Activated naive CD4-positive, alpha-beta T cell treated with Interleukin-2 at 50 U/mL for 16 hours (primary cell): ENCODE measurements at regions not wholly inside any gene's neighbourhood (a gene's known extent, or its start where the extent isn't known, plus 50 kb on each side); places are given as distances from the start of the nearest gene placed in this dataset.

Source experiments
- DNase-seq: peaks from one replicate; pipeline ENCODE4 v3.0.0-alpha.2; 2020

- no peak for DNase-seq
Observed at GRCh38 chr20:43799150-43799711, 72.4 kb upstream of the GTSF1L start.

DNA sequence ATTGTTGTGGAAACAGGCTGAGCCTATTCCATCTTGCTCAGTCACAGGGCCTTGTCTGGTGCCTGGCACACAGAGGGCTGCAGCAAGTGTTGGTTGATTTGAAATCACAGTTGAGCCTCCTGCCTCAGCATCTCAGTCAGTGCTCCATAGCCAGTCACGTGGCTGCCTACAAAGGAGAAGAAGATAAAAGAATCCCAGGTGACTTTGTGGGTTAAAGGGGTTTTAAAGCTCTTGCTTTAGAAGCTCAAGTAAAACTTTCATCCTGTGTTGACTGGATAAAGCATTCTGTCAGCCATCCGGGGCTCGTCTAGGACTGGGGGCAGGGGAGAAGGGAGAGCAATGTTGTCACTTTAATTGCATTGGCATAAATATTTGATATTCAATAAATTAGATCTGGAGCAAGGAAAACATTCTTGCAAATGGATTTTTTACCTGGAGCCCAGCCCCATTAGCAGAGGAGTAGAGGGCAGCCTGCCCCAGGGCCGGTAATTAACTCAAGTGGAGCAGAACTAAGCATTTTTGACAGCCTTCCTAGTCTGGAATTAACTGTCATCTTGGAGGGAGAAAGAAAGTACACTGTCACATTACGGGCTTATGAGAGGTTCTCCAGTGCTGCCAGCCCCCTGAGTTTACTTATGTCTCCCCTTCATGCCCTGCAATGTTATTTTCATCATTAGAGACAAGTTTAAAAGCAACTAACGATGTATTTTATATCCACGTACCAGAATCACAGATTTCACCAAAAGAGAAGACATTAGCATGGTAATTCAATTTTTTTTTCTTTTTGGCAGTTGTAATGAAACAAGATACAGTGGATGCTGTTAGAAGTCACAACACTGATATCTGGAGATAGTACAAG is 71.7 kb upstream of the GTSF1L start:
- DNase-seq: no peak

DNA sequence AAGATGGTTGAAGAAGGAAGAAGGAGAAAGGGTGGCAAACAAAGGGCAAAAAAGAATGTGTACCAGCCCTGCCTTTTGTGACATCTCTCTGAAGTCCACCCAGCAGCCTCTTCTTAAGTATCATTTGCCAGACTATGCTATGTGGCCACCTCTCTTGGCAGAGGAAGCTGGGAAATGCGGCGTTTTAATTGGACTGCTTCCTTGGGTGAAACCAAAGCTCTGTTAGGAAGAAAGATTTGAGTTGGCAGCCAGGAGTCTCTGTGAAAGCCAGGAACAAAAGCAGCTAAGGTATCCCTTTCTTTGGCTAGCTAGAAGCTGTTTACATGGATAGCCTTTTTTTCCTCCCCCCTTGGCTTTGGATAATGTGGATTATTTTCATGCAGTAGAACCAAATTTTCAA is 67.5 kb upstream of the GTSF1L start:
- DNase-seq: no peak

- DNase-seq: no peak
Observed at GRCh38 chr20:43789593-43789992, 62.8 kb upstream of the GTSF1L start.

DNA sequence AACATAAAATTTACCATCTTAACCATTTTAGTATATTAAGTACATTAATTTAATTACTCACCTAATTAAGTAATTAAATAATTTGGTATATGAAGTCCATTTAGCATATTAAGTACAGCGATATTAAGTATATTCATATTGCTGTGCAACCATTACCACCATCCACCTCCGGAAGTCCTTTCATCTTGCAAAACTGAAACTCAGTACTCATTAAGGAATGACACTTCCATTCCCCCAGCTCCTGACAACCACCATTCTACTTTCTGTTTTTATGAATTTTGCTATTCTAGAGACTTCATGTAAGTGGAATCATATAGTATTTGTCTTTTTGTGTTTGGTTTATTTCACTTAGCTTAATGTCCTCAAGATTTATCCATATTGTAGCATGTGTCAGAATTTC is 61.1 kb upstream of the GTSF1L start:
- no peak for DNase-seq

GRCh38 chr20:43786885-43787284 is 60.1 kb upstream of the GTSF1L start:
- DNase-seq: no peak

DNA sequence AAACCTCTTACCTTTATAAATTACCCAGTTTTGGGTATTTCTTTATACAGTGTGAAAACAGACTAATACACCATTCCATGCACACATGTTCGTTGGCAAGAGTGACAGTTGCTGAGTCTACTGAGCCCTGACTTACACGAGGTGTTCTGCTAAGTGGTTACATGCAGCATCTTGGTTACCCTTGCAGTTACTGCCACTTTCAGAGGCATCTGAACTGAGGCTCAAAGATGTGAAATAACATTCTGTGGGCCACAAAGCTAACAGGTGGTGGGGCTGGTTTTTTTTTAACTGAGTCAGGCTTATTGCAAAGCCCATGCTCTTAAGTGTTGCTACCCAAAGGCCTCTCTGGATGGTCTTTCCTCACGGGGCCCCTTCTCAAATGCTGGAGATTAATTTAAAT is 54.4 kb upstream of the GTSF1L start:
- no peak for DNase-seq

- no peak for DNase-seq
Observed at GRCh38 chr20:43778375-43778774, 51.6 kb upstream of the GTSF1L start.

- no peak for DNase-seq
Observed at GRCh38 chr20:43776691-43777090, 49.9 kb upstream of the GTSF1L start.
